ENCODE measurements at regions not wholly inside any gene's neighbourhood (a gene's known extent, or its start where the extent isn't known, plus 50 kb on each side); places are given as distances from the start of the nearest gene placed in this dataset.
A peak's percentile ranks its signal among the peaks of the same experiment; 100 is the strongest.

DNA sequence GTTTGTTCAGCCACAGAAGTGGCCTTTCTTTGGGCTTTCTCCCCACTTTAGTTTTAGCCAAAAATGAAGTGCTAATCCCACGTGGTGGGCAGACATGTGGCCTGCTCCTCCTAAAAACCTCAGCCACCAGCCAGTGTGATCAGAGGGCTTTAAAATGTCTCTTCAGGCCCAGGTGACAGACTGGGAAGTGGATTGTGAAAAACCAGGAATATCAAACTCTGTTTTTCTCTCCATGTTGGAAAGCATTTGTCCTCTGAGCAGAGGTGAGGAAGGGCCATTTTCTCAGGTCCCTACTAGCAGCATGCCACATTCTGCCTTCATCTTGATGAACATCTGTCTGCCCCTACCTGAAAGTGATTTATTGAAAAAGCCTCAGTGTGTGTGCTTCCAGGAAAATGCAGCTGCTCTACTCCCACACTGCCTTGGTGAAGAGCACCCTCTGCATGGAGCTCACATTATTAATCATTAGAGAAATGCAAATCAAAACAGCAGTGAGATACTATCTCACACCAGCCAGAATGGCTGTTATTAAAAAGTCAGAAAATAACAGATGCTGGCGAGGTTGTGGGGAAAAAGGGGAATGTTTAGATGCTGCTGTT lies 181.2 kb upstream of the DMAC1 start:
- DNase-seq: peak; percentile 23

DNA sequence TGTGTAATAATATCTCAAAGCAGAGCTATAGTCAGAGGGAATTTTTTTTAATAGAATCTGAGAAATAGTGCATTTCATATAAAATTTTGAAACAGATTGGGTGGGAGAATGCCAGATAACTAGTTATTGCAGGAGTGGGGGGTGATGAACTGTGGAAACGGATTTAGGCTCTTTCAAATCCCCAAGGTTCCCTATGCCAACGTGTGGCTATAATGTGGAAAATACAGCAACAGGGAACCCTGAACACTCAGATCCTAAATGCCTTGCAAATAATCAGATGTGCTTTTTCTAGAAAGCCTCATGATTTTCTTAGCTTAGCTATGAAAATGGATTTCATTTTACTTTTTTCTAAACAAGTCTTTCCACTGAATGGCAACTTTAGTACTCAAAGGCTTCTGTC lies 180.5 kb upstream of the DMAC1 start:
- DNase-seq: no peak

DNA sequence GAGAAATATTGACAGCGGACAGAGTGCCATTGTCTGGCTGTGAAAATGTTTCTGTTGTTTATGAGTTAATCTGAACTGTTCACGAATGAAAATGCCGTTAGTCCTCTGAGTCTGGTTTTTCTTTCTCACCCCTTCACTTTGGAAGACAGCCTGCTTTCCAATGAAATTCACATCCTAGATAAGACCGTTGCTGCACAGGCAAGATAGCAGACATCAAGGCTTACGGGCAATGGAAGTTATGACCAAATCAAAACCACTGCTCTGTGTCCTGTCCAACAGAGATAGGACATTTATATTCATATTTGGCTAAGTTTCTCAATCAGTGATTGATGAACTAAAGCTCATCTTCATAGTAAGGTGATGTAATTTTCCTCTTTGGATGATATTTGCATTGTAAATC lies 180.0 kb upstream of the DMAC1 start:
- no peak for DNase-seq

DNA sequence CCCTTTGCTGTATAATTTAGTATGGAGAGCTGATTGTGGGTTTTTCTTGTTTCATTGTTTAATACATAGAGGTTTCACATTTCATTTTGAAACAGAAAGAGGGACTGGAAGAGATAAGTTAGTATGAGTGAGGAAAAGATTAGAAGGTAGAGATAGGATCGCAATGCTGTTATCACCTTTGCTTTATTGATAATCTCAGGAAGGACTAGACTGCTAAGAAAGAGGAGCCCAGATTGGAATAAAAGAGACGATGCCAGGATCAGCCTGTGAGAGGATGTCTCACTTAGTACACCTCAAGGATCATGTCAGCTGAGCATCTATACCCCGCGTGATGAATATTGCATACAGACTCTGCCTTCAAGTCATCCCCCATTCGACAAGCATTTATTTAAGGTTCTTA lies 178.0 kb upstream of the DMAC1 start:
- peak; percentile 21 for DNase-seq

DNA sequence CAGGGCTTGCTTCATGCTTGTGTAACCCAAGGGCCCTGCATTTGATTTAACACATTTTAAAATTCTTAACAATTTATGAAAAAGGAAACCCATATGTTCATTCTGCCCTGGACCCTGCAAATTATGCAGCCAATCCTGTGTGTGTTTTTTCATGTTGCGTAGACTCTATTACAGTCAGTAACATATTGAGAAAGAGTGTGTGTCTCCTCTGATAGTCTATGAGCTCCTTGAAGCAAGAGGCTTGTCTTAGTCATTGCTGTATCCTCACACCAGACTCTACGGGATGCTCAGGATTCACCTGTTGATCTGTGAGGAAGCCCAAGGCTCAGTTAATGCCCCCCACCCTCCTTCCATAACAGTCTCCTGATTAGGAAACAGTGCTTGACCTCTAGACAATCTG lies 177.3 kb upstream of the DMAC1 start:
- peak; percentile 21 for DNase-seq

DNA sequence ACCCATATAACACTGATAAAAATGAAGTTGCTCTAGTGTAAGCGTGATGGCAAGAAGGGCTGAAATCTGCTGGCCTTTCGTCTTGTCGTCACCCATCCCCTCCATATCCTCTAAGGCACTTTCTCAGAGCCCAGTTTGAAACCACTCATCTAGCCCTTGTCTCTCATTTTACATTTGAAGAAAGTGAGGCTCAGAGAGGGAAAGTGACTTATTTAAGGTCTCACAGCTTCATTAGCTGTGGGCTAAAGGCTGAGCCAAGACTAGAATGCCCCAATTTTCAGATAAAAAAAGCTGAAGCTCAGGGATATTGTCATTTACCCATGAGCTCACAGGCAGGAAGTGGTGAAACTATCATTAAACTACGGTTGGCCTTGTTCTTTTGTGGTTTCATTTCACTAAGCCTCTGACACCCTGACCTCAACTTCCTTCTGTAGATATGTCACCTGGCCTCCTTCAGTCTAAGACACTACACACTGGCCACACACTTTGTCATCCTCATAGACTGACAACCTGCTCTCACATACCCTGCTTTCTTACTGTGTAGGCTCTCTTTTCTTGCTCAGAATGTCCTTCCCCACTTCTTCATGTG lies 176.7 kb upstream of the DMAC1 start:
- DNase-seq: peak; percentile 89

DNA sequence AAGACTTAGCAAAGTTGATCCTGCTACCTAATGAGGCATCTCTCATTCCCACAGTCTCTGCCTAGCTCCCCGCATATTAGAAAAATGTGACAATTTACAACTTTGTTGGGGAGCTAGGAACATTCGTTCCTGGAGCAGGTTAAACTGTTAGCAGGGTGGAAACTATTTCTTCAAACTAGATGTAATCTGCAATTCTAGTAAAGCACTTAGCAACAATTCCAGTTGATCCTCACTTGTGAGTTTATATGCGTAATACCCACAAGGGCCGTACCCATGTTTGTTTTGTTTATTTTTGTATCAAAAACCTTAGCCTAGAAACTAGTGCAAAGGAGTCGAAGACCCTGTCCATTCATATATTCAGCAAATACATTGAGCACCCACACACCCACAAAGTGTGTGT lies 175.8 kb upstream of the DMAC1 start:
- no peak for DNase-seq

DNA sequence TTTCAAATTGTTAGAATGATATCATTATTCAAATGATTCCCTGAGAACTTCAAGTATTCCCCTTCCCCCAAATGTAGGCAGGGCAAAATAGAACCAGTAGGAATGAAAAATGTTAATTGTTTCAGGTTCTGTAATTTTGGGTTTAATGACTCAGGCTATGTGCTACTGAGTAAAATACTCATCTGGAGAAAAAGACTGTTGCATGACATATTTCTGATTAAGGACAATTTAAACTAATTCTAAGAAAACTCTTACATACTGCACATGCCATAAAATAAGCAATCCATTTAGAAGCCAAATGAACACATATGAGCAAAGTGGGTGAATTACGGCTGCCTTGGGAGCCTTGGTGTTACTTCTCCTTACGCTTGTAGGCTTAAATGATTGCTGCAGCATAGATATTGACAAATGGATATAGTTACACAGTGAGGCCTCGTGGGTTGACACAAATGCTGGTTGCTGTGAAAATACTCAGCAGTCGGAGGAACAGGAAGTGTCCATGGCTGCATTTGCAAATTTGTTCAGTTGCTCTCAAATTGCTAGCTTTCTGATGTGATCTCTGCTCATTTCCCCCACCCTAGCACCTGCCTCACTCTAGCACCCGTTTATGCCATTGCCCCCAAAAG lies 174.9 kb upstream of the DMAC1 start:
- DNase-seq: peak; percentile 43

DNA sequence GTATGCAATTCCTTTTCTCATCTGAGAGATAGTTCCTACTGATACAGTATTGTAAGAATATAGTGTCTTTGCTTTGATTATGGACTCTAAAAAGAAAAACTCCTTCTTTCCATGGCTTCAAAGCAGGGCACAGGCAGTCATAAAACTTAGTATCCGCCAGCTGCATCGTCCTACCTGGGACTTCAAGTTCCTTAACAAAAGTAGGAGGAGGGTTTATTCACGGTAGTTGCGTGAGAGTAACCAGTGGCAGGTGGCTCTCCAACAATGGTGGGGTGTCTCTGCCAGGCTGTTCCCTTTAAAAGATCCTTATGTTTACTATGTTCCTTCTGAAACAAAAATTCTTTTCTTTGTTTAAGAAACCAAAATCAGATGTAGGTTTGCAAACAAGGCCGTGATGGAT lies 173.5 kb upstream of the DMAC1 start:
- DNase-seq: no peak

DNA sequence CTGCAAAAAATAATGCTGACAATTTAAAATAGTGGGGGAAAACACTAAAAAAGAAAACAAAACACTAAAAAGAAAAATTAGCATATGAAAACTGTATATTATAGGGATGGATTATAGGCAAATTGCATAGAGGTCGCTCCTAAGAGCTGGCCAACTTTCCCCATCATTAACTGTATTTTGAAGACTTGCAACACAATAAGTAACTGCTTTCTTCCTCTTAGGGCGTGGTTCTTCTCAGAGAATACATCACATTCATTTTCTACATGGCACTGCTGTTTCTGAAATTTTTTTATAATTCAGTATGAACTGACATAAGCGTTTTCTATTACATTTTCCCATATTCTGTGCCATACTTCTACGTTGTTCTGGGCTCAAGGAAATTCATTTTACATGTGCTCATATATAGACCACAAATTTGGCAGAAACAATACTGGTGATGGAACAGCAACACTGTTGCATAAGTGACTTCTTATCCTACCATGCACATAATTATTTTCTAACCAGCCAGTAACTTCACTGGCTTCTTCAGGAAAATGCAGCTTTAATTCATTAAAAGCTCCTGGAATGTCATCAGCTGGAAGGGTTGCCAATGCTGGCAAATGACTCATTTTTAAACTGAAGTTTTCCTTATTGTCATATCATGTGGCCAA lies 171.2 kb upstream of the DMAC1 start:
- no peak for DNase-seq

DNA sequence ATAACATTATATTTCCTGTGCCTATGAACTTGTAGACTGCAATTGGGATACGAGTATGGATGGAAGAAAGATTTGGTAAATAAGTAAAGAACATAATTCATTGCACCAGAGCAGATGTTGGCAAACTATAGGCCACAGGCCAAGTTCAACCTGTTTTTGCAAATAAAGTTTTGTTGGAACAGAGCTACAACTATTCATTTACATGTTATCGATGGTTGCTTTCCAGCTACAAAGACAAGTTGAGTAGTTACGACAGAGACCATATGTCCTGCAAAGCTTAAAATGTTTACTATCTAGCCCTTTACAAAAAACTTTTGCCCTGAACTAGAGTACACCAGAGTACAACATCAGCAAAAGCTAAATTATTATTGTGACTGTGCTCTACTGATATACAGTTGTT lies 169.1 kb upstream of the DMAC1 start:
- no peak for DNase-seq

DNA sequence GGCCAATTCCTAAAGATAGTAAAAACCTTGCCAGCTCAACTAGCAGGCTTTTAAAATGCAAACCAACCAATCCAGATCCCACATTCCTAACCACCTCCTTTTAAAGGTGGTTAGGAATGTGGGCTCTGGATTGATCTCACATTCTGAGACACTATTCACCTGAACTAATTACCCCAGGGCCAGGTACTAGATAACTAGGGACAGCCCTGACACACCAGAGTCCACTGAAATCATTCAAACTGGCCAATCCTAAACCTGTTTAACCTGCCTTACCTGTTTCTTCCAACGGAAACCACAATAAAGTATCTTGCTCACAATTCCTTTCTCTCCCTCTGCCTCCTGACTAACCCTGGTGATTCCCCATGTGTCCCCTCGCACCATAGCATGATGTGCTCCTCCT lies 168.3 kb upstream of the DMAC1 start:
- DNase-seq: no peak

DNA sequence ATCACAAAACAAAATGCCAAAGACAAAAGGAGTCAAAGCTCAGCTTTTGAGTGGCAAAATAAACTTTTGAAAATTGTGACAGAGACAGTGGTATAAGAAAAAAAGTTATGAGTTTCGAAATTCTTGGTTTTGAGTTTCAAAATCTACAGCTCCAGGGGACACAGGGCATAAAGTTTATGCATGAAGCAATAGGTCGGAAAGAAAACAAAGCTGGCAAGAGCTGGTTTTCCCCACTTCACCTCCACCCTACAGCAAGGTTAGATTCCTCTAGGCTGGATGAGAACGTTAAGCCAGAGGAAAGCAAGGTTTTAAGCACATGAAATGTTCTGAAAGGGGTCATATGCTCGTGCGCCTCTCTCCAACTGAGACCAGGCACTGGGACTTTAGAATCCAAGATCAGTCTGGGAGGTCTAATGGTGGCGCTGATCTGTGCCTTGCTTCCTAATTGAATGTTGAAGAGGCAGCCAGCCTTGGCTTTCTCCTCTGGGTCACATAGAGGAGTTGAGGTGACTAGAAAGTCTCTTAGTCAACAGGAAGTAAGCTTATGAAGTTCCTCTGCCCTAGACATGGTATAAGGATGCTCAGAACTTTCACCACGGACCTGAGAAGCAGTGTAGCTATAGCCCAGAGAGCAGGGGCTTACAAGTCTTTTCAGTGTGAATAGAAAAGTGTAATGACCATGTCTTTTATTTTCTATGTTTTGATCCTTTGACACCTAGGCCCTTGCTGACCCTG lies 167.7 kb upstream of the DMAC1 start:
- no peak for DNase-seq

DNA sequence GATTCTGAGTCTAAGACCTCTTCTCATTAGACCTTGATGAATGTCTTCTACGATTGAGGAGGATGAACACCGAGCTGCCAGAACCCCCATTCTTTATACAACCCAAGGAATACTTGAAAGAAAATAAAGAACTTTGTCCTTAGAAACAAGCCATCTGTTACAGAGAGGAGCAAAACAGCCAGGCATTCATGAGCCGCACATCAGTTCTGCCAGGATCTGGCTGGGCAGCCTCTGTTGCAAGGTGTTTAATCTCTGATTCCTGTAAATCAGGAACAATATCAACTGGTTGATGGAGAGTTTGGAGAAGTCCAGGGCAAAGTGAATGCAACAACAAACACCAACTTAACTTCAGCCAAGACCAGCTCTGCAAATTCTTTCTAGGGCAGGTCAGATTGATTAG lies 165.5 kb upstream of the DMAC1 start:
- DNase-seq: no peak

DNA sequence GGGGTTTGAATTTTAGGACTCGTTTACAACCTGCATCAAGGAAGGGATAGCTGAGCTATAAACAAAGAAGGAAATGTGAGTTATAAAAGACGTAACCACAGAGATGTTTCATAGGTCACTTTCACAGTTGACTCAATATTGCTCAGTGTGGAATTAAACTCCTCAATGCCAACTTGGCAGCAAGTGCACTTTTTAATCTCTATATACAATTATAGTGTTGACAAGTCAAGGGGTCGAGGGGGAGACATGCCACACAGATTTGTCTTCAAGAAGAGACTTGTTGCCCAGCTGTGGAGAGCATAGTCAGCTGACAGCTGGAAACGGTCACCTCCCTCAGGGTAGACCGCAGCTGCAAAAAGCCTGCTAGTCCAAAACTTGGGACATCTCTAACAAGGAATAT lies 163.4 kb upstream of the DMAC1 start:
- DNase-seq: no peak

DNA sequence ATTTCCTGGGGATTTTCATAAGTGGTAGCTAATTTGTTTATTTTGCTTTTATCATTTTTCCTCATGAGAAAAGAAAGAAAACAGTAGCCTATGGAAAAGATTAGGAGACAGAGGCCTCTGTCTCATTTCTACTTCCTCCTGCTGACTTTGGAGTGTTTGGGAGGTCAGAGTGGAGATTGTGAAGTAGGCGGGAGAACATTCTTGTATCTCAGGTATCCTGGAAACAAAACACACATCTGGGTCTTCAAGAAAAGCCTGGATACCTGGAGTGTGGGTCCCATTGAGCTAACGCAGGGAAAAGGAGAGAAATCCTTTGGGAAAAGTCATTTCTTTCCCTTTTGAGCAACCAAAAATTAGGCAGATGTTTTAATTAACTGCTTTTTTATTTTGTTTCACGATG lies 161.5 kb upstream of the DMAC1 start:
- DNase-seq: no peak

DNA sequence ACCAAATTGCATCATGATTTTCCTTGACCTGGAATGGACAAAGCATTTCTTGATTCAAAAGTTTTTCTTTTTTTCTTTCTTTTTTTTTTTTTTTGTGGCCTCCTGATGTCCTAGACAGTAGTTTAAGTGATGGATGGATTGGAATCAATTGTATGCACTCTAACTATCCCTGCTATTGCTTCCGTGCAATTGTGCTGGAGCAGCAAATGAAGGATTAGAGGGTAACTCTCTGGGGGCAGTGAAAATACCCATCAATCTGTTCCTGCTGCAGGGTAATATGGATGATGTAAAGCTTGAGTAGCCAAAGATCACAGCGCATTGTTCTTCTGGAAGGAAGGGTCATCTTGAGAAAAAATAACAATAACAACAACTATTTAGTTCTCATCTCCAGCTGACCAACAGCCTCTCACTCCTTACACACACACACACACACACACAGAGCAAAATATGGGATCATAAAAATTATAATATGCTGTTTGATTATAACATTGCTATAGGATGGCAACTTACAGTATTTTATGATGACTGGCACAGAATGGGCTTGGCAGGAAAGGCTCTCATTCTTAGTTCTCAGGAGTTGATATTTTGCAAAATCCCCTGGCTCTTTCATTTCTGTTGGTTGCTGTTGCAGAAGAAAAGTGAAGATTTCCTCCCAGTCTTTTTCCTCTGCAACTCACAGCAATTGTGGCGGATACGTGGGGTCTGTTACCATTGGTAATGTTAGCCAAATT lies 160.9 kb upstream of the DMAC1 start:
- DNase-seq: no peak

DNA sequence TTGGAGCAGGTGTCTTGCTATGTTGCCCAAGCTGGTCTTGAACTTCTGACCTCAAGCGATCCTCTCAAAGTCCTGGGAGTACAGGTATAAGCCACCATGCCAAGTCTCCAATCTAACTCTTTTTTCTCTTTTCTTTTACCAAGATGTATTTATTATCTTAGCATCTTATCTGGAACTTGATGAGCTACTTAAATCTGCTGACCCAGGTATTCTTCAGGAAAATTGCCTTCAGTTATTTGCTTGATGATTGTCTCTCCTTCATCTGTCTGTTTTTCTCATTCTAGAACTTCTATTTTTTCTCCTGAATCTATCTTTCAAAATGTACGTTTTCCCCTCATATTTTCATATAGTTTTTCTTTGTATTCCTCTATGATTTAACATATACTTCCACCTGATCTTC lies 158.2 kb upstream of the DMAC1 start:
- DNase-seq: no peak

DNA sequence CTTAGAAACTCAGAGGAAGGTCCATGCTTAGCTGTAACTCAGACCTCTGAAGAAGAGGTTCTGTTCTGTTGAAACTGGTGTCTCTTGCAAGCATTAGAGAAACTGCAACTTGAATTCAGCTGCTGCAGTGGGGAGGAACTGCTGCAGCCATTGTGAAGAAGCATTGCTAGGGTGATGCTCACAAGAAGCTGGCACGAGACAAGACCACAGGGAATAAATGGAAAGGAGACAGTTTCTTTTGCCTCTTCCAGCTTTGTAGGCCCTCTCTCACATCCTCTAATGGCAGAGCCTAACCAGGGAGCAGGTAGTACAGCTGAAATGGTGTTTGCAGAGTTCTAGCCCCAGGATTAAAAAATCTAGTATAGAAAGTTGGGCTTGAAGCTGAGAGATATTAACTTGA lies 148.0 kb upstream of the DMAC1 start:
- no peak for DNase-seq

DNA sequence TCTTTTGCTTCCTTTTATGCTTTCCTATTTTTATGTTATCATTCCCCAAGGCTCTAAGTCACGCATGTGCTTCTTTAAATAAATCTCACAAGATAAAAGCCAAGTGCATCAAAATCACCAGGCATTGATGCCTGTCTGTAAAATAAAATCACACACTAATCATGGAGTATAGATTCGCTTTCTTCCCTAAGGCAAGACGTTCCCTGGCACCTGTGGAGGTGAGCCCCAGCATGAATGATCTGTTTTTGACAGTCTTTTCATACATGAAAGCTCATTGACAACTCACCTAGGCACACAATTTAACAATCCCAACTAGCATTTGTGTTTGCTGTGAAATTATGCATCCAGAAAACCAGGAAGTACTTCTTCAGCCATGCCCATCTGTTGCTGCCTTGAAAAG lies 146.9 kb upstream of the DMAC1 start:
- DNase-seq: no peak

DNA sequence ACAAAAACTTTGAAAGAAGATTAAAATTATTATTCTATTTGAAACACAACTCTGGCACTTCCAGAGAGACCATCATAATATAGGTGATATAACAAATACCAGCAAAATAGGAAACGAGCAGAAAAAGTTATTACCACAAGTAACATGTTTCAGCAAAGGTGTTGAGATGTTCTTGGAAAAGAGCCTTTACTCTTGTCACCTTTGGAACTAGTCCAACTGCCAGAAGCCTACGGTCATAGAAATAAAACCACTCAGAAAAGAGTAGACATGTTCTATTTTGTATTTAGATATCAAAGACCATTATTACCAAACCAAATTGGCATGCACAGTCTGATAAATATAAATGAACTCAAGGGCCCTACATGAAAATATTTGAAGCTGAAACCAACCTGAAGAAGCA lies 145.0 kb upstream of the DMAC1 start:
- no peak for DNase-seq

DNA sequence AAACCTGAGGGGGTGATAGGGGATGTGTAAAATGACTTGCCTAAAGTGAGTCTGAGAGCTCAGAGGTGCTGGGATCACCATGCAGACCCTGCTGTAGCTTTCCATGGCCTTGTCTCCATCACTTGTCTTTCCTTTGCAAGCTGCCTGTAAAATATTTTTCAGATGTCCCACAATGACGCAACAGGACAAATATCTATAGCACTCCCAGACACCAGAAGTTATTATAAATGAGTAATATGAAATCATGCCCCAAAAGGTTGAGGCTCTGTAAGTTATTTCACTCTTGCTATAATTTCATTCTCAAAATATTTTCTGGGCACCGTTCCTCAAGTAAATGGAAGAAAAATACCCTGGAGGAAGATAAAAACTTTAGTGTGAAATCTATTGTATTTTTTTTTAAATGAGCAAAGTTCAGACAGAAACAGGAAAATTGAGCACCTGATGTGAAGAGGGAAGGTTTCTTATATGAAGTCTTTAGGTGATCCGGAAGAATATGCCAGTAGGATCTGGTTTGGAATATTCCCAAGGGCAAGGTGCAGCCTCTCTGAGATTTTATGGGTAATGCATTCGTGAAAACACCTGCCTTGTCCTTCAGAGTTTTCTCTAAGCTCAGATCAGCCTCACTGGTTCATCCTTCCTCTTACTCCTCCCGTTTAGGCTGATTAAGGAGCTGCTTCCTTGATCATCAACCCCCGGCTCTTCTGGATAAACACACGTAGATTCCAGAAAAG lies 138.3 kb upstream of the DMAC1 start:
- no peak for DNase-seq
